GM18519 (cell line): ENCODE measurements at regions not wholly inside any gene's neighbourhood (a gene's known extent, or its start where the extent isn't known, plus 50 kb on each side); places are given as distances from the start of the nearest gene placed in this dataset.
"Not testable (repeated sequence)": the region's sequence is repeated elsewhere in the genome, so short reads cannot be mapped to it uniquely, and the experiment has no call there.

ENCODE experiments used
- ATAC-seq: cut with Tn5 transposase; IDR thresholded peaks from one replicate; pipeline ENCODE4 v1.9.1; 2021; ENCODE audit warnings: mild to moderate bottlenecking, moderate library complexity; ENCODE audit not compliant: unreplicated experiment, low FRiP score

DNA sequence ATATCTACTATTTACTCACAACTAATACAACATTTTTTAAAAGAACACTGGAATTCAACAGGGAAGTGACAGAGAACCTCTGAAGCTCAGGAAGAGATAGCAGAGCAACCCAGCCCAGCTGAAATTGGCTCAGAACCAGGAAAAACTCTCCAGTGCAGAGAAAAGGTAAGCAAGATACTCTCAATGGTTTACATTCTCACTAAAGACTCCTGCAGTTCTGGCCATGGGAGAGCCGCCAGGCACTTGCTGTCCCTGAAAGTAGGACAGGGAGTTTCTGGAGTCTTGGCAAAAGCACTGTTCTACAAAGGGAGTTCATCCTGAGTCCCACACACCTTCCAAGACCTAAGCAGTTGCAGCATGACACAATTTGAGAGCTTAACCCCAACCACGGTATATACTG lies 330.8 kb downstream of the TRIM36 start:
- ATAC-seq: no peak

DNA sequence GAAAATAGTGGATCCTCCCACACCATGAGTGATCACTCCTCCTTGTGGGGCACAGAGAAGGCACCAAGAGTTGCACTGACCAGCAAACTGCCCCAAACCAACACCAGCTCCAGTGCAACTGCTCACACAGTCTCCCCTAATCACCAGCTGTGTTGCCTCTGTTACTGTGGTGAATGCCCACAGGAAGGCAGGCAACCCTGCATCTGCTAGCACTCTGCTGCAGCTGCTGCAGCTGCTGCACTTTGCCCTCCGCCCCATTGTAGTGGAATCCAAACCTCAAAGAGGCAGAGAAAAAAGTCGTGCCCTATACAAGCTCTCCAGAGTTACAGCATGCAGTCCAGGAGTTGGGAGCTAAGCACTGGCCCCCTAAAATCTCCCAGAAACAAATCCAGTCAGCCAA lies 339.6 kb downstream of the TRIM36 start:
- ATAC-seq: no peak

DNA sequence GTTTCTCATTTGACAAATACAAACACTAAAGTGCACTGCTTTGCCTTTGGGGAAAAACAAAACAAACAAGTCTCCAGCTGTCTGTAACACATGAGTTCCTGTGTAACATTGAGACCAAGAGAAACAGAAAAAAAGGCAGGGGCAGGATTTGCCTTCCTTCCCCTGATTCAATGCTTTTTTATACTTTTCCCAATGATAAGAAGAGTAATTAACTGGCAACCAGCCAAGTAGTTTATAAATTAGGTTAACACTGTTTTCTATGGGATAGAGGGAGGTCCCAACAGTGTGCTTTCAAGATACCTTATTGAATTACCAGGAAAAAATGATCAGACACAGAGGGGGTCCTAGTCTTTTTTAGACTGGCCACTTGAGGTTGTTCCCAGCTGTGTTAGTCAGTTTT lies 346.8 kb downstream of the TRIM36 start:
- ATAC-seq: no peak

DNA sequence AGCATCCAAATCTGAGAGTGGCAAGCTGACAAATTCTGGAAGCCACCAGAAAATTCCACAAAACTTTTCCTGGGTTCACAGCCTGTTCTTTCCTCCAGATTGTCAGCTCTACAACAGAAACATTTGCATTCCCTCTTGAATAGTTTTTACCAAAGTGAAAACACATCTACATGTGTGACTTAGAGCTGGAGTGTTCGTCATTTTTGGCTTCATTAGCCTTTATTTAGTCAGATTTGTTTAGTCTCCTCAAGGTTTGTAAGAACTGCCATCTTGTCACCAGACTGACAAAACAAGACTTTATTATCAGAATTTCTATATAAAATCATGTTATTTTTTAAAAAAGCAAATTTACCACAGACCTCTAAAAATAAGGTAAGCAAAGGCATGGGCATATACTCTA lies 347.3 kb downstream of the TRIM36 start:
- no peak for ATAC-seq

DNA sequence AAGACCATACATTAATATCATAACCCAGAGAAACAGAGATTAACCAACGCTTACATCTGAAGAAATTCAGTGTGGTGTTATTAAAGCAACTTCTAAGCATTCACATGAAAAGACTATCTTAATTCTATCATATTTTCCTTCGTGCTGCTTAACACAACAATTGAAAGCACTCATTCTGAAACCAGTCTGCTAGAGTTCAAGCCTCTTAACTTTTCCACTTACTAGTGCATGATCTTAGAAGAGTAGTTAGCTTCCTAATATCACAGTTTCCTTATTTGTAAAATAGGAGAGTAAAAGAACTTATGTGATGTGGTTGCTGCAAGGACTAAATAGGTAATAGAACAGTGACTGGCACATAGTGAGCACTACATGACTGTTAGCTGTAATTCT lies 379.3 kb downstream of the TRIM36 start:
- no peak for ATAC-seq

DNA sequence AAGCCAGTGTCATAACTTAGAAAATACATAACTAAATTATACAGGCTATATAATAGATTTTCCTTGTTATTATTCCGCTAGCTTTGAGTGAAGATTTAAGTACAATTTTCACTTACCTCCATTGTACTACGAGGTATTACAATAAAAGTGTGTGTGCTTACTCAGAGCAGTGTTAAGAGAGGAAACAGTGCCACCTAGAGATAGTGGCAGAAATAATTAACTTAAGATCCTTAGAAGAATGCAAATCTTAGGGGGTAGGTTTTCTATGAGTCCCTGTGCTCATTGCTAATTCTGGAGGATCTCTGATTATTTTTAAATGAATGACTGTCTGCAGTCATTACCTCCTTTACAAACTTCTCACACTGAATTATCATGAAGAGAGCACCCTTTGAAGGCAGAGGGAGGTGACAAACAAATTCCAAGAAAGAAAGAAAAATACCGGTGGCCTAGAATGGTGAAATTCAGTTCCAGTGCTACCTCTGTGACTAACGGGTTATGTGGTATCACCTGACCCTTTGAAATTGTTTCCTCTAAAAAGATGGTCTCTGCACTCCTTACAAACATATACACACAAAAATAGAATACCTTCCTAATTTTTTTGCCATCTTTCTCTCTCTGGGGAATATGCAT lies 379.8 kb downstream of the TRIM36 start:
- ATAC-seq: peak; percentile 87

DNA sequence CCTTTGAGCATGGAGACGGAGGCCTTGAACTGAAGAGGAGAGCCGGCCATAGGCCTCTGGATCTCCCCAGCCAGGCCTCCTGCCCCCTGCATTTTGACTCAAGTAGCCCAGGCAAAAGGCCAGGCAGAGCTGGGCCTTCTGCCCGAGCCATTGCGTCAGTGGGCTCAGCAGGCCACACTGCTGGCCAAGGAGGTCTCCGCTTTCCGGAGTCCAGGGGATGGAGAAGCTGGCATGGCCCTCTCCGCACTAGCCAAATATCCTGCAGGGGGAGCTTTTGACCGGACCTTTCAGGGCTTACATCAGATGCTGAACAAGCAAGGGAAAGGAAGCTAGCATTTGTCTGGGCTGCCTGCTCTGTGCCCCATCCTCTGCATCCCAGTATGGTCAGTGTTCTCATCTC lies 386.8 kb downstream of the TRIM36 start:
- ATAC-seq: no peak

DNA sequence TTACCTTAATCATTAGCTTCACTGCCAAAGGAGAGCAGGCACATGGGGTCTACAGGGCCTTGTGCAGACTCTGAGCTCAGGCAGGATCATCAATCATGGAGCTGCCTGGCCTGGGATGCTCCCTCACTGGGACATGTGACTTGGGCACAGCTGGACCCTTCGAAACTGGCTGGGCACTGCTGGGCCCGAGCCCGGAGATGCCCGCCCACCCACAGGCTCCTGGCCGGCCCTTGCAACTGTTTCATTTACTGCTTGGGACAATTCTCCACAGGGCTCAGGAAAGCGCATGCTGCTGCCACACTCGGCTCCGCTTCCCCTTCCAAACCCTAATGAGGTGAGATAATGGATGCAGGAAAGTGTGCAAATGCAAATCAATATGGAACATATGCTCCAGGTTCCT lies 387.5 kb downstream of the TRIM36 start:
- no peak for ATAC-seq

DNA sequence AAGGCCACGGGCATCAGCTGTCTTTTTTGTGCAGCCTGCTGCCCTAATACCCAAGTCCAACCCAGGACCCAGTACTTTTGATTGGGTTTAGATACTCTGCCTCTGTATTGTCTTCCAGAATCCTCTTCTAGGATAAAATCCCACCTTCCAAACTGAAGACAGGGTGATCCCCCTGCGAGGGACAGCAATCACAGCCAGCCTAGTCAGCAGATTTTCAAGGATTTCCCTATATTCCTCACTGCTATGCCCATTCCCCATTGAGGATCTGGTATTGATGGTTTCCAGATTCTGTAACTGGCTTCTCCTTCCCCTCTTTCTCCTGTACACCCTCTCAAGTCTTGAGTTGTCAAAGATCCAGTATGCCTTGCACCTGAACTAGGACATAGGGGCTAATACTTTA lies 389.4 kb downstream of the TRIM36 start:
- no peak for ATAC-seq

DNA sequence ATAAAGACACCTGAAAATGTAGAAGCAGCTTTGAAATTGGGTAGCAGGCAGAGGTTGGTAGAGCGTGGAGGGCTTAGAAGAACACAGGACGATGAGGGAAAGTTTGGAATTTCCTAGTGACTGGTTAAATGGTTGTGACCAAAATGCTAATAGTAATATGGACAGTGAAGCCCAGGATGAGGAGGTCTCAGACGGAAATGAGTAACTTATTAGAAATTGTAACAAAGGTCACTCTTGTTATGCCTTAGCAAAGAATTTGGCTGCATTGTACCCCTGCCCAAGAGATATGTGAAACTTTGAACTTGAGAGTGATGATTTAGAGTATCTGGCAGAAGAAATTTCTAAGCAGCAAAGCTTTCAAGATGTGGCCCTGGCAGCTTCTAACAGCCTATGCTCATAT lies 382.5 kb downstream of the KCNN2 start:
- no peak for ATAC-seq

DNA sequence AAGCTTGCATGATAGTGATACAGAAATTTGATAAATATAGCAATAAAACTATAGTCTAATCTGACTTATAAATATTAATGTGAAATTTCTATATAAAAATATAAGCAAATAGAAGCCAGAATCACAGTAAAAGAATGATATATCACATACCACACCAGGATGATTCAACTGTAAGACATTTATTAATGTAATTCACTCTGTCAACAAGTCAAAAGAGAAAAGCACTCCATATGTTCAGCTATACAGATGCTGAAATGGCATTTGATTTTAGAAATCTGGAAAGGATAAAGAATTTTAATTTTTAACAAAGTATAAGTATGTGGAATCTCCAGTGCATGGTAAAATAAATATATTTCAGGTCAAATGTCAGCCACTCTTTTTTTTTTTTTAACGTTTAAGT lies 372.4 kb downstream of the KCNN2 start:
- no peak for ATAC-seq

DNA sequence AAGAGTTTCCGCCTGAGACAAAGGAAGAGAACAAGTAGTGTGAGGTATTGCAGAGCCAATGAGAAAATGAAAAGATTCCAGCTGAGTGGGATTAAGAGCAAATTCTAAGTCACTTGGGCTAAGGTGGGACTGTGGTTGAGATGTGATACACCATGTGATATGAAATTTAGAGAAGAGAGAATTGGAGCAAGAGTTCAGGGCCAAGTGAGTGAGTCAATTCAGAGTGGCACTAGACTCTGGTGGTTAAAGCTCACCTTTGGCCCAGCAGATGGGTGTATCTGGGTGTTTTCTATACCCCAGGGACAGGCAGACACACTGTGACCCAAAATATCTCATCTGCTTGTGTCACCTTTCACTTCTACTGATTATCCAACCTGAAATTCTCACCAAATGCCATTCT lies 368.1 kb downstream of the KCNN2 start:
- ATAC-seq: no peak

DNA sequence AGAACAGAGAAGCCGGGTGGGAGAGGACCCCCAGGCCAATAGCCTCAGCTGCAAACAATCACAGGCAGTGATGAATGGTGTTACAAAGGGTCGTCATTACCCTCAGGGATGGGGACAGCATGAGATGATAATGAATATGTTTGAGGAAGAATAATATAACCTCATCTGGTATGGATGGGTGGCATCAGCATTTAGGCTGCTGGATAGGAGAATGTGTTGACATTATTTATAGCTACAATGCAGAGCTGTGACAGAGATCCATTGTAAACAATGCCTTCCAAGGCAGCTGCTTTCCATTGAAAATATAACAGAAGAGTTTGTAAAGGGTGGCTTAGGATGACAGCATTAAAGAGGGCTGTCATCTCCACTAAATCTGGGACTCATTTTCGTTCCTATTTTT lies 365.5 kb downstream of the KCNN2 start:
- ATAC-seq: no peak

DNA sequence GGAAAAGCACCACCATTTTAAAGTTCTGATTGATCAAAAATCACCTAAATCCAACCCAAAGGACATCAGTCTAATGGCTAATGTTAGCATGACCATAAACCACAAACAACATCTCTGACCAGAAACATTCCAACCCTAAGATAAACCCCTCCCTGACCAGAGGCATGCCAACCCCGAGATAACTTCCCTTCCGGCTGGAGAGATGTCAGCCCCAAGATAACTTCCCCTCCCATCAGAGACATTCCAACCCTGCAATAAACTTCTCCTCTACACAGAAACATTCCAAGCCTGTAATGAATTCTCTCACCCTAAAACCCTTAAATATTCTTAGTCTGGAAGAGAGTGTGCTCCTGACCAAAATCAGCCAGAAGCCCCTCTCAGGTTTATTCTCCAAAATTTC lies 364.3 kb downstream of the KCNN2 start:
- no peak for ATAC-seq

DNA sequence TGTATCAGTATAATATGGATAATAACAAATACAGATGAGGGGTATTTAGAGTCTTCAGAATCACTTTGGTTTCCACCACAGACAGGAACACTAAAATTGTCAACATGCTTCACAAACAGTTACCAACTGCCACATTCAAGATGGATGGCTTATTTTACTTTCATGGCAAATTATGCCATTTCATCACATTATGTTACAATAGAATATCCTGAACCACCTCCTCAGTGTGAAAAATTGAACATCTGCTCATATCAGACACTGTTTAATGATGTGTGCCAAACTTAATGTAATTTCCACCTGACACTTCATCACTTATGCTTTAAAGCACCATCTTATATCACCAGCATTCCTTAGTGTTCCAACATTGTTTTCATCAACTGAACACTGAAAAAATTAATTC lies 357.4 kb downstream of the KCNN2 start:
- ATAC-seq: no peak

DNA sequence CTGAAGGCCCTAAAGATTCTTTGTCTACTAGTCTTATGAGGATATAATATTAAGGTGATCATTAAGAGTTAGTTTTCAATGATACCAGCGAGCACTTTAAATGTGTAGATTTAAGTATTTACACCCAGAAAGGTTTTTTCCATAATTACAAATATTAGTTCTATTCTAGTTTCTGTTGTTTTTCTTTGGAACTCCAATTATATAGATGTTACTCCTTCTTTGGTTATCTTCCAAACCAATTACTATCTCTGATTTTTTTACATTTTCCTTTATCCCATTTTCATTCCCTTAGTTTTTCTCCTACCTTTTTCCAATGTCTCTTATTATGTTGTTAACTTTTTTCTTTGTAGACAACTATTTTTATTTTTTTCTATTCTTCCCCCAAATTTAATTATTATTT lies 355.1 kb downstream of the KCNN2 start:
- no peak for ATAC-seq

DNA sequence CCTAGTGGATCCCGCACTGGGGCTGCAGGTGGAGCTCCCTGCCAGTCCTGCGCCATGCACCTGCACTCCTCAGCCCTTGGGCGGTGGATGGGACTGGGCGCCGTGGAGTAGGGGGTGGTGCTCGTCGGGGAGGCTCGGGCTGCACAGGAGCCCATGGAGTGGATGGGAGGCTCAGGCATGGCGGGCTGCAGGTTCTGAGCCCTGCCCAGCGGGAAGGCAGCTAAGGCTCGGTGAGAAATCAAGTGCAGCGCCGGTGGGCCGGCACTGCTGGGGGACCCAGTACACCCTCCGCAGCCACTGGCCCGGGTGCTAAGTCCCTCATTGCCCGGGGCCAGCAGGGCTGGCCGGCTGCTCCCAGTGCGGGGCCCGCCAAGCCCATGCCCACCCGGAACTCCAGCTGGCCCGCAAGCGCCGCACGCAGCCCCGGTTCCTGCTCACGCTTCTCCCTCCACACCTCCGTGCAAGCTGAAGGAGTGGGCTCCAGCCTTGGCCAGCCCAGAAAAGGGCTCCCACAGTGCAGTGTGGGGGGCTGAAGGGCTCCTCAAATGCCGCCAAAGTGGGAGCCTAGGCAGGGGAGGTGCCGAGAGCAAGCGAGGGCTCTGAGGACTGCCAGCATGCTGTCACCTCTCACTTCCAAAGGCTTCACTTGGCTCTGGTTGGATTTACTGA lies 342.5 kb downstream of the KCNN2 start:
- ATAC-seq: not testable (repeated sequence)

DNA sequence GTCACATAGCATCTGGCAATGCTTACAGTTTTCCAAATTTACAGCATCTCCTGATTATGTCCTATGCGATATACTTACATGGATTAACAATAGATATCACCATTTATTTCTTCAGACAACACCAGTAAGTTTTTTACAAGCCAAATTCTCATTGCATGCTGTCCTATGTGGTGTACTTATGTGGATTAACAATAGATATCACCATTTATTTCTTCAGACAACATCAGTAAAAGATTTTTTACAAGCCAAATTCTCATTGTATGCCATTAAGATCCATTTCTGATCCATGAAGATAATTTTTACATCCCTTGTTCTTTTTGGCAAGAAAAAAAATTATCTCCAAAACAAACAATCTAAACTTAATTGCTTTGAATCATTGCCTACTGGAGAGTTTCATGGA lies 340.9 kb downstream of the KCNN2 start:
- ATAC-seq: no peak

DNA sequence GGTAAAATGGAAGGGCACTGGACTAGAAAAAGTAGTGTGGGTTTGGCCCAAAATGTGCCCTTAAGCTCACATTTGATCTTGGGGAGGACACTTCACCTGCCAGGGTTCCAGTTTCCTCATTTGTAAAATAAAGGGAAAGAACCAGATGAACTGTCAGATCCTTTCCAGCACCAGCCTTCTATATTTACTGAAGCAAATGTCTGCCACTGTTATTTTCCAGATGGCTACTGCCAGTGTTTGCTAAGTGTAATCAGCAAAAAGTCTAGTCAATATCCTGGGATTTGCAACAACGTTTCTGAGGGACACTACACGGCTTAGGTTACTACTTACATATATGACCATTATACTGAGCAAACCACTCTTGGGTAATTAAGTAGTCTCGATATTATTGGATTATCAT lies 340.3 kb downstream of the KCNN2 start:
- no peak for ATAC-seq

DNA sequence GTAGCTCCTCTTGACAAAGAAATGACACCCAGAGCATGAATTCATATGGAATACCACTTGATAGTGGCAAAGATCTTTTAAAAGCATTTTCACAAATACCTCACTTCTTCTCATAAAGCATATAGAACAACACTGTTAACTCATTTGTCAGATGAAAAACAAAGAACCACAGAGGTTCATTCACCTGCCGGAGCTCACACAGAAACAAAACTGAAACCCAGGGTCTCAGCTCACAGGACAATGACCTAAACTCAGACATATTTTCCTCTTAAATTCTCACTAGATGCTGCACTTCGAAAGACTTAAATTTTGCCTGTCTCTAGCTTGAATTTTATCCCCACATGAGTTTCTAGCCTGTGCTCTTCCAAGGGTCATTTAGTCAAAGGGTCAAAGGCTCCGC lies 339.0 kb downstream of the KCNN2 start:
- no peak for ATAC-seq

DNA sequence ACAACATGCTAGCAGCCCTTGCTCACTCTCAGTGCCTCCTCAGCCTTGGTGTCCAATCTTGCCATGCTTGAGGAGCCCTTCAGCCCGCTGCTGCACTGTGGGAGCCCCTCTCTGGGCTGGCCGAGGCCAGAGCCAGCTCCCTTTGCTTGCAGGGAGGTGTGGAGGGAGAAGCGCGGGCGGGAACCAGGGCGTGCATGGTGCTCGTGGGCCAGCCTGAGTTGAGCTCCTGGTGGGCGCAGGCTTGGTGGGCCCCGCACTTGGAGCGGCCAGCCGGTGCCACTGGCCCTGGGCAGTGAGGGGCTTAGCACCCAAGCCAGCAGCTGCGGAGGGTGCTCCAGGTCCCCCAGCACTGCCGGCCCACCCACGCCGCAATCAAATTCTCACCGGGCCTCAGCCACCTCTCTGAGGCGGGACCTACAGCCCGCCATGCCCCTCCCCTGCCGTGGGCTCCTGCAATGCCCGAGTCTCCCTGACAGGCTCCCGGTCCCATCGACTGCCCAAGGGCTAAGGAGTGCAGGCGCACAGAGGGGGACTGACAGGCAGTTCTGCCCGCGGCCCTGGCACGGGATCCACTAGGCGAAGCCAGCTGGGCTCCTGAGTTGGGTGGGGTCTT lies 333.5 kb downstream of the KCNN2 start:
- ATAC-seq: no peak

DNA sequence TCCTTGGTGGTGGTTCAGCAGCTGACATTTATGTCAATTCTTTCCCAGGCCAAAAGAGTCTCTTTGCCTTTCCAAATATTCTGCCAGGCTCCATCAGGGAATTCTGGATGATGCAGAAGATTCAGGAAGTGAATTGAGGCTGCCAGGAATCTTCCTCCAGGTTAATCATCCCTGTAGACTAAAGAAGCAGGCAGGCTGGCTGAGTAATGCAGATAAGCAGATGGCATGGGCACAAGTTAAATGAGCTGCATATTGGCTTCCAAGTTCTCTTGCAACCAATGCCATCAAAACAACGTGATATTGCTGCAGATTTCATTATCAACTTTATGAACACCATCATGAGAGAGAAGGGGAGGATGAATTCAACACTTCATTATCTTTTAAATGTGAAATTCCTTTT lies 324.5 kb downstream of the KCNN2 start:
- ATAC-seq: no peak
